GM23248 (cell line): ENCODE measurements at regions not wholly inside any gene's neighbourhood (a gene's known extent, or its start where the extent isn't known, plus 50 kb on each side); places are given as distances from the start of the nearest gene placed in this dataset.

ENCODE experiments used
- EZH2 ChIP-seq: fragments of 200-600 bp; sonication (generic); IDR thresholded peaks from 2 replicates; pipeline ENCODE4 v1.6.1; 2018; ENCODE audit warnings: antibody characterized with exemption, mild to moderate bottlenecking; ENCODE audit not compliant: insufficient read depth, poor library complexity, severe bottlenecking
- EZH2phosphoT487 ChIP-seq: fragments of 200-600 bp; sonication (generic); IDR thresholded peaks from 2 replicates; pipeline ENCODE4 v1.6.1; 2018; ENCODE audit warnings: antibody characterized with exemption, moderate library complexity, mild to moderate bottlenecking, low read depth; ENCODE audit not compliant: insufficient read depth

DNA sequence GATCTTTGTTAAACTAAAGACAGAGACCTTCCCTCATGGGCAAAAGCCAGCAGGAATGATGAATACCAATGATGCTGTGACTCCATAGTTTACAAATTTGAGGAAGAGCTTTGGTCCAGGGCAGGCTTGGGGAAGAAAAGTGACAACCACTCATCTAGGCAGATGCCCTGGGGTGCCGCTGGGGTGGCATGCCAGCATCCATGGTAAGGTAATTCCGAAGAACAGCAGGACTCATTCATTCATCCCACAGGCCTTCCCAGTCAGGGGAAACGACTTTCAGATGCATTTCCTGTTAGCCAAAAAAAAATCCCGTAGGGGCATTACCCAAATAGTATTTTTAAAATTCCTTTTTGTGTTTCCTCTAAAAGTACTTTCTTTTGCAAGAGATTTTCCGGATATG lies 180.7 kb upstream of the SERPINE2 start:
- no peak for TF ChIP-seq EZH2
- TF ChIP-seq EZH2phosphoT487 = no peak
